Heart right ventricle (tissue), 16 donors: ENCODE measurements at regions not wholly inside any gene's neighbourhood (a gene's known extent, or its start where the extent isn't known, plus 50 kb on each side); places are given as distances from the start of the nearest gene placed in this dataset.

ENCODE experiments used
- ATAC-seq, 8 donors: fragments of 200-7000 bp; cut with Tn5 transposase; one replicate each; pipeline ENCODE4 v1.9.1; 2020; ENCODE audit warnings: mild to moderate bottlenecking in 8 of 8, moderate library complexity in 8 of 8, moderate number of reproducible peaks in 1 of 8
- DNase-seq, 2 donors: peaks; one replicate each; pipeline ENCODE4 v3.0.0-alpha.2; 2020
- H3K27ac ChIP-seq, 10 donors: fragments of 200-600 bp; sonication (generic) in 2 of 10; one replicate each; pipeline versions ENCODE4 v1.5.0 to v1.8.0; 2020 to 2022; ENCODE audit warnings: mild to moderate bottlenecking in 3 of 10
- H3K27me3 ChIP-seq, 7 donors: fragments of 200-600 bp; one replicate each; pipeline ENCODE4 v1.8.0; 2021 to 2022; ENCODE audit warnings: mild to moderate bottlenecking in 2 of 7
- H3K36me3 ChIP-seq, 9 donors: fragments of 200-600 bp; sonication (generic) in 1 of 9; one replicate each; pipeline versions ENCODE4 v1.5.0 to v1.8.0; 2020 to 2022; ENCODE audit warnings: mild to moderate bottlenecking in 2 of 9
- H3K4me1 ChIP-seq, 9 donors: fragments of 200-600 bp; sonication (generic) in 1 of 9; one replicate each; pipeline versions ENCODE4 v1.5.0 to v1.8.0; 2020 to 2022; ENCODE audit warnings: mild to moderate bottlenecking in 4 of 9
- H3K4me3 ChIP-seq, 10 donors: fragments of 200-600 bp; sonication (generic) in 2 of 10; one replicate each; pipeline versions ENCODE4 v1.5.0 to v1.8.0; 2020 to 2022; ENCODE audit warnings: mild to moderate bottlenecking in 7 of 10, moderate library complexity in 2 of 10
- H3K9me3 ChIP-seq, 11 donors: fragments of 200-600 bp in 10 of 11; sonication (generic) in 2 of 11; one replicate each; pipeline versions ENCODE4 v1.5.0 to v1.8.0; 2013 to 2022; ENCODE audit warnings: mild to moderate bottlenecking in 2 of 11, control low read depth in 1 of 11, moderate library complexity in 1 of 11
- WGBS, 2 donors: extraction: QIAGEN DNeasy Blood & Tissue Kit; methylation state at CpG; one replicate each; pipeline ENCODE4 v1.1.7; 2013; ENCODE audit warnings: inconsistent platforms in 1 of 2; 5-methylcytosine and 5-hydroxymethylcytosine counted together
- intact Hi-C, 10 donors: fragments of 100-400 bp; cut with DNase I; formaldehyde crosslinking; loops; one replicate each; pipeline versions ENCODE4 v1.11.1 to v1.14.2; 2022
- TF ChIP-seq, protein P1 (sequence below), 9 donors: fragments of 200-600 bp; sonication (generic) in 2 of 9; IDR thresholded peaks; one replicate each; pipeline versions ENCODE4 v1.5.0 to v1.8.0; 2021 to 2022; ENCODE audit warnings: antibody characterized with exemption in 9 of 9, mild to moderate bottlenecking in 5 of 9, moderate library complexity in 1 of 9
- donor health status: Arrhythmogenic right ventricular cardiomyopathy.
- donor health status: ischemic (EF 13 %, LVEDD 7.1; RV severe dilation, severe dysfunction).
- donor health status: healthy with polysubstance abuse.
- donor health status: DM: no; HTN: yes; CAD: no.
- donor health status: DM: no; HTN: no; CAD: no.
- donor health status: ischemic (EF 25% LVEDD 6.9; RV normal size, moderate dysfunction).
- donor health status: ischemic (EF 25% LVEDD 5.7; RV mildly dilated, moderate dysfunction).
- donor health status: healthy.
- donor health status: DM: yes; HTN: yes; CAD: no.
- donor health status: Ischemic cardiomyopathy.
- donor health status: ischemic (EF 35%, LVEDD 5.7; RV mildly dilated, moderate dysfunction).
- donor health status: nonischemic (EF 11% LVEDD 7.7; RV severe dilation, severe dysfunction).
- donor health status: DM: yes; HTN: yes; CAD: no.
- donor health status: PGD.
- donor health status: ischemic (EF 29% LVEDD 5.4; RV normal size, mild dysfunction).
- donor health status: nonischemic (EF 23%, LVEDD 6.1; RV moderate dilation, normal function).

- WGBS, 2 donors, result 82 to 85% methylated on average over 5 of the region's 5 CpGs
- Histone ChIP-seq H3K36me3 (no peaks in the 10 kb centered on the region), H3K27ac (peak overlapping the region in 1 of 10 donors; percentile 60), H3K9me3 (no peaks in the 10 kb centered on the region), H3K27me3 (no peaks in the 10 kb centered on the region), H3K4me3 (no peak overlapping the region), H3K4me1 (peaks cover 0 to 30% (median 10%) of the 10 kb centered on the region in 9 donors)
- DNase-seq, result no peak
- peak in 1 of 8 donors; percentile 13 for ATAC-seq
- TF ChIP-seq, protein P1, sequence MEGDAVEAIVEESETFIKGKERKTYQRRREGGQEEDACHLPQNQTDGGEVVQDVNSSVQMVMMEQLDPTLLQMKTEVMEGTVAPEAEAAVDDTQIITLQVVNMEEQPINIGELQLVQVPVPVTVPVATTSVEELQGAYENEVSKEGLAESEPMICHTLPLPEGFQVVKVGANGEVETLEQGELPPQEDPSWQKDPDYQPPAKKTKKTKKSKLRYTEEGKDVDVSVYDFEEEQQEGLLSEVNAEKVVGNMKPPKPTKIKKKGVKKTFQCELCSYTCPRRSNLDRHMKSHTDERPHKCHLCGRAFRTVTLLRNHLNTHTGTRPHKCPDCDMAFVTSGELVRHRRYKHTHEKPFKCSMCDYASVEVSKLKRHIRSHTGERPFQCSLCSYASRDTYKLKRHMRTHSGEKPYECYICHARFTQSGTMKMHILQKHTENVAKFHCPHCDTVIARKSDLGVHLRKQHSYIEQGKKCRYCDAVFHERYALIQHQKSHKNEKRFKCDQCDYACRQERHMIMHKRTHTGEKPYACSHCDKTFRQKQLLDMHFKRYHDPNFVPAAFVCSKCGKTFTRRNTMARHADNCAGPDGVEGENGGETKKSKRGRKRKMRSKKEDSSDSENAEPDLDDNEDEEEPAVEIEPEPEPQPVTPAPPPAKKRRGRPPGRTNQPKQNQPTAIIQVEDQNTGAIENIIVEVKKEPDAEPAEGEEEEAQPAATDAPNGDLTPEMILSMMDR (IDR thresholded peaks at IDR 0.05), result no peak
- intact Hi-C loops, result no loop called here
Observed at GRCh38 chr5:96260009-96260408, 173.0 kb downstream of the PCSK1 start.

DNA sequence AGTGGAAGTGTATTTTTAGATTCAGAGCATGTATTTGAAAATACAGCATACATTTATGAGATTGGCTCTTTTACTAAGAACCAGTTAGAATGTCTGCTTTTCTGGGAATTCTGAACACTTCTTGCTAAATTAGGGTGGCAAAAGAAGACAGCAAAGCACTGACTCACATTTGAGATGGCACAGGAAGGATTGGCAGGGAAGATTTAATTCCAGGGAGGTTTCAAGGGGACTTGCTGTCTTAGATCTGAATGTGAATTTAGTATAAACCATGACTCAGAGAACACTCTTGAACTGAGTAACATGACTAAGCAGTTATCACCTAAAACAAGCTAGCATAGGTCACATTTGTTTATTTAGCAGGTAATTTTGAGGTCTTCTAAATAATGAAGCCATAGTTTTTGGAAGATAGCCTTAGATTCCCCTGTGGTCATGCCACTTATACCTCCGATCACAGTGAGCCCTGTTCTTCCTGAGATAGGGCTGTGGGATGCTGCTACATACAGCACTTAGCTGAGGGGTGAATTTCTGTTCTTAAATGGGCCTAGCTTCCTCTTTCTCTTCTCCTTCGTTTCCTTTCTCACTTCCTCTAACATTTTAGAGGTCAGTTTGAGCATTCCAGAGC is 173.8 kb downstream of the PCSK1 start:
- Histone ChIP-seq H3K27ac (peak overlapping the region in 5 of 10 donors; percentile 9 to 60 (median 17)), H3K4me1 (peaks cover 0 to 30% (median 10%) of the 10 kb centered on the region in 9 donors), H3K4me3 (no peak overlapping the region), H3K9me3 (peaks cover 0 to 4% (median 0%) of the 10 kb centered on the region in 11 donors), H3K27me3 (no peaks in the 10 kb centered on the region), H3K36me3 (no peaks in the 10 kb centered on the region)
- 29 to 47% methylated on average over 2 of the region's 2 CpGs for WGBS, 2 donors
- TF ChIP-seq, protein P1 (IDR thresholded peaks at IDR 0.05), result no peak
- intact Hi-C loops, result loop anchor here in 2 of 10 donors (5.0 to 10.0 kb wide), 2 partner anchors 33 to 294 kb away; partner anchors contain the start of gene ELL2 (in 2 of the 2)
- ATAC-seq (peak in 7 of 8 donors; percentile 40 to 87 (median 66)), DNase-seq (no peak)

DNA sequence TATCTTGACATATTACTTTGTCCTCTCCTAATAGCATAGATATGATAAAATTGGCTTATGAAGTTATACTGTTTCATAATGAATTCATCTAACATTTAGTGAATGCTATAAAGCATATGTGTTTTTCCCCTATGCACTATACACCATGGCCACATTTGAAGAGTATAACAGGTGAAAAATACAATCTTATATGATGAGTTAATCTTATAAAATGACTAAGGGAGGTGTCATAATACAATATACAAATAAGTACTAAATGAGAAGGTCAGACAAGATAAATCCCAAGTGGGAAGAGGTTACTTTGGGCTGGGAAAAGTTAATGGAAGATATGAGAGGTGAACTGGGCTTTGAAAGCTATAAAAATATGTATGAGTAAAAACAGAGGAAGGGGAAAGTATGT is 174.4 kb downstream of the PCSK1 start:
- Histone ChIP-seq H3K9me3 (peaks cover 0 to 9% (median 0%) of the 10 kb centered on the region in 11 donors), H3K4me3 (no peak overlapping the region), H3K4me1 (peaks cover 0 to 30% (median 10%) of the 10 kb centered on the region in 9 donors), H3K27ac (peak overlapping the region in 2 of 10 donors; percentile 9 to 60), H3K27me3 (no peaks in the 10 kb centered on the region), H3K36me3 (no peaks in the 10 kb centered on the region)
- no peak for ATAC-seq
- no peak for DNase-seq
- intact Hi-C loops, result loop anchor here in 2 of 10 donors (5.0 to 10.0 kb wide), 2 partner anchors 34 to 294 kb away; partner anchors contain the start of gene ELL2 (in 2 of the 2)
- TF ChIP-seq, protein P1 (IDR thresholded peaks at IDR 0.05), result no peak

- Histone ChIP-seq H3K4me3 (no peak overlapping the region), H3K36me3 (no peaks in the 10 kb centered on the region), H3K27ac (no peak overlapping the region), H3K27me3 (no peaks in the 10 kb centered on the region), H3K9me3 (peaks cover 0 to 9% (median 0%) of the 10 kb centered on the region in 11 donors), H3K4me1 (peaks cover 0 to 33% (median 10%) of the 10 kb centered on the region in 9 donors)
- TF ChIP-seq, protein P1 (IDR thresholded peaks at IDR 0.05), result no peak
- ATAC-seq (no peak), DNase-seq (no peak)
- 66 to 69% methylated on average over 2 of the region's 2 CpGs for WGBS, 2 donors
- intact Hi-C loops, result loop anchor here in 2 of 10 donors (5.0 to 10.0 kb wide), 2 partner anchors 34 to 293 kb away; partner anchors contain the start of gene ELL2 (in 2 of the 2)
Observed at GRCh38 chr5:96257904-96258303, 175.1 kb downstream of the PCSK1 start.
